GM18909 (cell line): ENCODE measurements at regions not wholly inside any gene's neighbourhood (a gene's known extent, or its start where the extent isn't known, plus 50 kb on each side); places are given as distances from the start of the nearest gene placed in this dataset.
"Not testable (repeated sequence)": the region's sequence is repeated elsewhere in the genome, so short reads cannot be mapped to it uniquely, and the experiment has no call there.

Experiments
- ATAC-seq: cut with Tn5 transposase; IDR thresholded peaks from one replicate; pipeline ENCODE4 v1.9.1; 2021; ENCODE audit warnings: mild to moderate bottlenecking; ENCODE audit not compliant: unreplicated experiment, poor library complexity

DNA sequence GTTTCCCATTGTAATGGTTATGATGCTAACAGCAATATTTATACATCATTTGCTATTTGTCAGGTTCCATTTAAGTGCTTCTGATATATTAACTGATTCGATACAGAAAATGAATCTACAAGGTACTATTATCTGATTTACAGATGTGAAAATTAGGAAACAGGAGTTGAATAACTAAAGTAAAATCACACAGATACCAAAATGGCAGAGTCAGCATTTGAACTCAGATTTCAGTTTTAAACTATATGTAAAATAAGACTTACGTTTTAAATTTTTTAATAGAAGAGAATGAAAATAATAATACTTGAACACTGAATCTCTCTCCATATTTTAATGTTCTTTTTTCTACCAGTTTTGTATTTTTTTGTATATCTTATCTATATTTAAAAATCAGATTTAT is 313.2 kb downstream of the MDFIC start:
- no peak for ATAC-seq

DNA sequence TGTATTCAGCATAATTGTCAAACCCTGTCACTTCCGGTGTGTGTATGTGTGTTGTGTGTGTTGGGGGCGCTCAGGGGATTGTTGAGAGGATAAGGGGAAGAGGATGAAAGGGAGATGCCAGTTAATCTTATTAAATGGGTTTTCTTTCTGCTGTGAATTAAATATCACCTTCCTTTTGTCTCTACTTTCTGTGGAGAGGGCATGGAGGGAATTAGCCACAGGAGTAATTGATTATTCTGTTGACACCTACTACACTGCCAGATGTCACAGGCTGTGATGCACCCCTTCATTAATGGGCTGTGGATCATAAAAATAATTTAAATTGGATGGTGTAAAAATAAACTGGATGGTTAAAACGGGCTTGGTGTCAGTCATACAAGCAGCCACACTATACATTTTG is 311.9 kb downstream of the MDFIC start:
- no peak for ATAC-seq

DNA sequence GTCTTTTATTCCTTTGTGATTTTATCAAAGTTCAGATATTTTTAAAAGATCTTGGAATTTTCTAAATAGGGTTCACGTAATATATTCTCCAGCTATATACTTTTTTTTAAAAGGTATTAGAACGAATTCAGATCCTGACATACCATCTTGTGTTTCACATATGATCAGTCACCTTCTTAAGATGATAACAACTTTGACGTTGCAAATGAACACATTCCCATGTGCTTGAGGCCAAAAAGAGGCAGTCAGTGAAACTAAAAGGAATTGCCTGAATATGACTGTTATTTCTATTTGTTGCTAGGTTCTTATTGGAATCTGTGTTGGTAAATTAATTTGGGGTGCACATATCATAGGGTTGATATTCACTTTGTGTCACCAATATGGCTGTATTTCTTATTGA is 310.1 kb downstream of the MDFIC start:
- no peak for ATAC-seq

- peak; percentile 55 for ATAC-seq
These were observed 309.1 kb downstream of the MDFIC start for GRCh38 chr7:115230882-115231571.

- no peak for ATAC-seq
These were observed 307.7 kb downstream of the MDFIC start for GRCh38 chr7:115229401-115230105.

- no peak for ATAC-seq
These were observed 305.8 kb downstream of the MDFIC start for GRCh38 chr7:115227473-115228235.

GRCh38 chr7:115226410-115226809 is 304.5 kb downstream of the MDFIC start:
- no peak for ATAC-seq

DNA sequence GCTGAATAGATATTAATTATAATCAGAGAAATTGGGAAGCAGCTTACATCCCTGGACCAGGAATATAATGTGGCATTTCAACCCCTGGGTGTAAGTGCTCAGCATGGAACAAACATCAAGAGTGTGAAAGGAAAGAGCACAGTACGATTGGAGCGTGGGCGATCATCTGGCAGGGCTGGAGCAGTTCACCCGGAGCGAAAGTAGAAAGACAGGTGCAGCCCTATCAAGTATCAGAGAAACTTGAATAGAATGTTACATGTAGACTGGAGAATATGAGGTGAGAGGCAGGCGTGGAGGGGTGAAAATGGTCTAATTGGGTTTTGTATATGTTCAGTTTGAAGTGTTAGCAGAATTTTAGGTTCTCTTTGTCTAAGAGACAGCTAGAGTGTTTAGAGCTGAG is 303.0 kb downstream of the MDFIC start:
- ATAC-seq, result no peak

GRCh38 chr7:115223959-115224358 is 302.1 kb downstream of the MDFIC start:
- no peak for ATAC-seq

GRCh38 chr7:115221456-115221855 is 299.6 kb downstream of the MDFIC start:
- no peak for ATAC-seq

DNA sequence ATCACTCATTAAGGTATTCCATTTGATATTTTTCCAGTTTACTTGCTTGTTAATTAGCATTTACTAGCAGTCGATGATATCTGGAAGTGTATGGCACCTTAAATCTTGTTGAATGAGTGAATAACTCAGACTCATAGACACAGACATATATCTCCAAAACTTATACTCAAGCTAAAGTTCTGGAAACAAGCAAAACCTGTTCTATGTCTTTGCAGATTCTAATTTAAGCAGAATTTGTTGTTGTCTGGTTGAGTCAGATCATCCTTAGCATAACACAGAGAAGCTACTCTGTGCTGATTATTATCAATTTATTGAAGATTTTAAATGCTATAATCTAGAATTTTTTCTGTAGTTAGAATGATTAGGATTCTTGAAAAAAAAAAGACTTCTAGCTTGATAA is 296.2 kb downstream of the MDFIC start:
- ATAC-seq, result no peak

GRCh38 chr7:115217373-115217772 is 295.5 kb downstream of the MDFIC start:
- no peak for ATAC-seq

- ATAC-seq, result no peak
These were observed 294.8 kb downstream of the MDFIC start for GRCh38 chr7:115216652-115217051.

- ATAC-seq, result no peak
These were observed 289.3 kb downstream of the MDFIC start for GRCh38 chr7:115211171-115211570.

DNA sequence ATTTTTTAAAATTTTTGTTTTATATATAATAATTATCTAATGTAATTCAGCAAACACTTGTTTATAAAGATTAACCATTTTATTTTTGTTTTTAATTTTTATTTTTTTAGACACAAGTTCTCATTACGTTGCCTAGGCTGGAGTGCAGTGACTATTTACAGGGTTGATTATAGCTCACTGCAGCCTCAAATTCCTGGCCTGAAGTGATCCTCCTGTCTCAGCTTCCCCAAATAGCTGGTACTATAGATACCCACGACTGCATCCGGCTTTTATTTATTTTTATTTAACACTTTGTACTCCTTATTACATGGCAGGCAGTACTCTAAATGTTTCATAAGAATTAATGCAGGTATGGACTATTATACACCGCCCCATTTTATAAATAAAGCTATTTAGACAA is 288.7 kb downstream of the MDFIC start:
- ATAC-seq, result no peak

DNA sequence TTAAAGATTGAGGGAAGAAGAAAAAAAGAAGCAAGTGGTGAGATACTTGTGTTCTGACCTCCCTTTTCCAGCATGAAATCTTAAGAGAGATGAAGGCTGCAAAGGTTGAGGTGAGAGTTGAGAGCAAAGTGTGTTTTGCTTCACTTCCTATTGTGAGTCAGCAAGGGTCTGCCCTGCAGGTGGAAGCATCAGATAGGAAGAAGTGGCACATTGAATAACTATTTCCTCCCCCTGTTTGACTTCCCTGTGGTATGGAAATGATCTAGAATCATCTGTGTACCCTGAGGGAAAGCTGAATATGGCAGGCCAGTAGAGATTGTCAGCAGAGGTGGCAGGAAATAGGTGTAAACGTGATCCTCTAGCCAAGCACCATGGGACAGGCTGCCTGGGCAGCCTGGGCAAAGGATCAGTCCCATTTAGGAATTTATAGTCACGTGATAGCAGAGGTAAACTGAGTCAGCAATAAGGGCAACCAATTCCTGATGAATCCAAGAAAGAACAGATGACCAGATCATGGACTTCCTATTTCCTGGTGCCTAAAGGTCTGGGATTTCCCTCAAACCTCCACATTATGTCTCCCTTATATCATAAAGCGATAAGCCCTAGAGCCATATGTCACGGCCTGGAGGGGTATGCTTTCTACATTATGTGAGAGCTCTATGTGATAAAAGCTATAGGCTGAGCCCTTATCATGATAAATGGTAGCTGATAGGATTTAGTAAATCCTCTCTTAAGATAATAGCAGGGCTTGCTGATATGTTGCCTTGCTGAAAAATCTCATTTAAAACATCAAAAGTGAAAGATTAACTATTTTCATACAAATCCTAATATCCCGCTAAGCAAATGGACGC is 287.0 kb downstream of the MDFIC start:
- ATAC-seq, result no peak

- not testable (repeated sequence) for ATAC-seq
These were observed 284.5 kb downstream of the MDFIC start for GRCh38 chr7:115206374-115206773.

DNA sequence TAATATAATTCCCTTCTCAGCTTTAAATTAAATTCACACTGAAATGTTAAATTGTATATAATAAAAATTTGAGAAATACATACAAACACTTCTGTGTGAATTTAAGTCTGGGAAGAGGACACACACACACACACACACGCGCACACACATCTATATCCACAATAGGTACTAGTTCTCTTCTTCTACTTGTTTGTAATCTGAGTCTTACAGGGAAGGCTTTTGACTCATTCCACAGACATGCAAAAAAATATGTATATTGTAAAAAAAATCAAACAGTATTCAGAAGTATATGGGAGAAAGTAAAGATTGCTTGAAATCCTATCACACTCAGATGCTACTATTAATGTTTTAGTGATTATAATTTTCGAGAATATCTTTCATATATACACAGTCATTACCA is 276.2 kb downstream of the MDFIC start:
- no peak for ATAC-seq

GRCh38 chr7:115195208-115195607 is 273.3 kb downstream of the MDFIC start:
- no peak for ATAC-seq

GRCh38 chr7:115191526-115191925 is 269.6 kb downstream of the MDFIC start:
- ATAC-seq, result no peak
